MM.1S (cell line): ENCODE measurements at regions not wholly inside any gene's neighbourhood (a gene's known extent, or its start where the extent isn't known, plus 50 kb on each side); places are given as distances from the start of the nearest gene placed in this dataset.

ENCODE experiments used
- CTCF ChIP-seq: fragments of 300-600 bp; sonication (generic); IDR thresholded peaks from 2 replicates; pipeline ENCODE4 v1.5.1; 2016; ENCODE audit warnings: antibody characterized with exemption, low read length, mixed read lengths
- EZH2 ChIP-seq: fragments of 300-600 bp; sonication (generic); optimal IDR thresholded peaks from 2 replicates; pipeline ENCODE3; 2017; ENCODE audit warnings: low read depth, mild to moderate bottlenecking, antibody characterized with exemption, low read length, mixed read lengths
- EZH2phosphoT487 ChIP-seq: fragments of 300-600 bp; sonication (generic); IDR thresholded peaks from 2 replicates; pipeline ENCODE4 v1.6.1; 2018; ENCODE audit warnings: antibody characterized with exemption, low read length

- TF ChIP-seq CTCF (no peak), EZH2 (no peak), EZH2phosphoT487 (no peak)
Measured at GRCh38 chr3:106794442-106794841, 582.8 kb upstream of the CCDC54 start.
